Tibial nerve (tissue), 4 donors: ENCODE measurements at regions not wholly inside any gene's neighbourhood (a gene's known extent, or its start where the extent isn't known, plus 50 kb on each side); places are given as distances from the start of the nearest gene placed in this dataset.

Experiments used
- DNase-seq, 2 donors: peaks; one replicate each; pipeline ENCODE4 v3.0.0-alpha.2; 2019; ENCODE audit warnings: low spot score in 2 of 2
- H3K27ac ChIP-seq, 4 donors: fragments of 200-600 bp; sonication (generic) in 3 of 4; one replicate each; pipeline ENCODE4 v1.5.1; 2017 to 2019; ENCODE audit warnings: mild to moderate bottlenecking in 1 of 4
- H3K27me3 ChIP-seq, 2 donors: fragments of 200-600 bp; sonication (generic) in 1 of 2; one replicate each; pipeline versions ENCODE4 v1.5.1 to v1.6.0; 2017 to 2019
- H3K36me3 ChIP-seq, 3 donors: fragments of 200-600 bp; sonication (generic); one replicate each; pipeline ENCODE4 v1.5.1; 2018 to 2019
- H3K4me1 ChIP-seq, 4 donors: fragments of 200-600 bp; sonication (generic) in 3 of 4; one replicate each; pipeline ENCODE4 v1.5.1; 2017 to 2019
- H3K4me3 ChIP-seq, 4 donors: fragments of 200-600 bp; sonication (generic) in 3 of 4; one replicate each; pipeline ENCODE4 v1.5.1; 2017 to 2019; ENCODE audit warnings: mild to moderate bottlenecking in 1 of 4, moderate library complexity in 1 of 4
- H3K9me3 ChIP-seq, 4 donors: fragments of 200-600 bp; sonication (generic) in 3 of 4; one replicate each; pipeline ENCODE4 v1.5.1; 2017 to 2019
- EP300 ChIP-seq, 2 donors: sonication (generic); formaldehyde crosslinking; IDR thresholded peaks; one replicate each; pipeline ENCODE4 v1.6.1; 2017; ENCODE audit warnings: antibody characterized with exemption in 2 of 2, mild to moderate bottlenecking in 1 of 2
- POLR2A ChIP-seq, 2 donors: fragments of 450-650 bp; IDR thresholded peaks; one replicate each; pipeline ENCODE4 v1.6.1; 2017; ENCODE audit warnings: antibody characterized with exemption in 2 of 2, mild to moderate bottlenecking in 2 of 2, moderate library complexity in 2 of 2
- WGBS, 2 donors: methylation state at CpG; one replicate each; pipeline ENCODE4 v1.1.5; 2018; 5-methylcytosine and 5-hydroxymethylcytosine counted together
- TF ChIP-seq, protein P1 (sequence below), 5 experiments: fragments of 200-600 bp in 3 of 5; fragments of 450-650 bp in 2 of 5; sonication (generic) in 3 of 5; IDR thresholded peaks; one replicate each; pipeline ENCODE4 v1.5.1; 2016 to 2019; ENCODE audit warnings: antibody characterized with exemption in 5 of 5, mild to moderate bottlenecking in 3 of 5, moderate library complexity in 2 of 5

DNA sequence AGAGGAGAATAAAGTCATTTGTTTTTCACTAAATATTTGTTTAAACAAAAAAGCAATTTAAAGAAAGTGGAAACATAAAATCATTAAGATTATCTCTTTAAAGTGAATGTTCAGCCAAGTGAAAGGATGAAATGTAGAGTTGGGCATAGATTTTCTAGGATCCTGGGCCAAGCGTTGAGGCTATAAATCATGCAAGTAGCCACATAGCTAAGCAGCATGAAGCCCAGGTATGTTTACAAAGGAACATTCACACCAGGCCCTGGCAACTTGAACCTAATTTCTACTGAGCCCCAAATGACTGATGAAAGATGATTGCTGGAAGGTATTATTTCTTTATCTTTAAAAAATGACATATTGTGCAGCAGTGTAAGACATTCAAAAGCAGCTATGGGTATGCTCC, 461.8 kb downstream of the MAT2B start:
- DNase-seq, result no peak
- Histone ChIP-seq H3K27ac (no peak overlapping the region), H3K36me3 (no peaks in the 10 kb centered on the region), H3K4me3 (no peak overlapping the region), H3K9me3 (no peaks in the 10 kb centered on the region), H3K4me1 (no peaks in the 10 kb centered on the region), H3K27me3 (no peaks in the 10 kb centered on the region)
- no peak for TF ChIP-seq POLR2A (IDR thresholded peaks at IDR 0.05)
- TF ChIP-seq, protein P1, sequence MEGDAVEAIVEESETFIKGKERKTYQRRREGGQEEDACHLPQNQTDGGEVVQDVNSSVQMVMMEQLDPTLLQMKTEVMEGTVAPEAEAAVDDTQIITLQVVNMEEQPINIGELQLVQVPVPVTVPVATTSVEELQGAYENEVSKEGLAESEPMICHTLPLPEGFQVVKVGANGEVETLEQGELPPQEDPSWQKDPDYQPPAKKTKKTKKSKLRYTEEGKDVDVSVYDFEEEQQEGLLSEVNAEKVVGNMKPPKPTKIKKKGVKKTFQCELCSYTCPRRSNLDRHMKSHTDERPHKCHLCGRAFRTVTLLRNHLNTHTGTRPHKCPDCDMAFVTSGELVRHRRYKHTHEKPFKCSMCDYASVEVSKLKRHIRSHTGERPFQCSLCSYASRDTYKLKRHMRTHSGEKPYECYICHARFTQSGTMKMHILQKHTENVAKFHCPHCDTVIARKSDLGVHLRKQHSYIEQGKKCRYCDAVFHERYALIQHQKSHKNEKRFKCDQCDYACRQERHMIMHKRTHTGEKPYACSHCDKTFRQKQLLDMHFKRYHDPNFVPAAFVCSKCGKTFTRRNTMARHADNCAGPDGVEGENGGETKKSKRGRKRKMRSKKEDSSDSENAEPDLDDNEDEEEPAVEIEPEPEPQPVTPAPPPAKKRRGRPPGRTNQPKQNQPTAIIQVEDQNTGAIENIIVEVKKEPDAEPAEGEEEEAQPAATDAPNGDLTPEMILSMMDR (IDR thresholded peaks at IDR 0.05), result no peak
- no peak for TF ChIP-seq EP300 (IDR thresholded peaks at IDR 0.05)
- 40 to 61% methylated on average over 1 of the region's 1 CpG for WGBS, 2 donors

DNA sequence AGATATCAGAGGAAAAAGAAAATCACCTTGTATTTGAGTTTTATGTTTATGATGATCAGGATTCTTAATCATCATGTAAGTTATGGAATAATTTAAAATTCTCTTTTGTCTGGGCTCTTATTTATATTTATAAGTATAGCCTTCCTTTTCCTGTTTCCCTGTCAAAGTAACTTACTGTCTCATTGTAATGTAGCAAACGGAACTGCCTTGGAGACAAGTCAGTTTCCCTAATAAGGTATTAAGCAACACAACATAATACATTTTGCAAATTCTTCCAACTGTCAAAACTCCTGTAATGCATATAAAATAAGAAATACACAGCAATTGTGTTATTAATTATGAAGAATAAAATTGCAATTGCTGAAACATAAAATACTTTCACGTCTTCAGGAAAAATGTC, 463.2 kb downstream of the MAT2B start:
- TF ChIP-seq, protein P1 (IDR thresholded peaks at IDR 0.05), result no peak
- TF ChIP-seq EP300 (IDR thresholded peaks at IDR 0.05), result no peak
- no peak for TF ChIP-seq POLR2A (IDR thresholded peaks at IDR 0.05)
- no peak overlapping the region for H3K4me3 ChIP-seq
- H3K4me1 ChIP-seq, result no peaks in the 10 kb centered on the region
- no peak overlapping the region for H3K27ac ChIP-seq
- H3K36me3 ChIP-seq, result no peaks in the 10 kb centered on the region
- WGBS, 2 donors, result 42 to 59% methylated on average over 2 of the region's 2 CpGs
- DNase-seq, result no peak
- H3K9me3 ChIP-seq, result no peaks in the 10 kb centered on the region
- no peaks in the 10 kb centered on the region for H3K27me3 ChIP-seq

DNA sequence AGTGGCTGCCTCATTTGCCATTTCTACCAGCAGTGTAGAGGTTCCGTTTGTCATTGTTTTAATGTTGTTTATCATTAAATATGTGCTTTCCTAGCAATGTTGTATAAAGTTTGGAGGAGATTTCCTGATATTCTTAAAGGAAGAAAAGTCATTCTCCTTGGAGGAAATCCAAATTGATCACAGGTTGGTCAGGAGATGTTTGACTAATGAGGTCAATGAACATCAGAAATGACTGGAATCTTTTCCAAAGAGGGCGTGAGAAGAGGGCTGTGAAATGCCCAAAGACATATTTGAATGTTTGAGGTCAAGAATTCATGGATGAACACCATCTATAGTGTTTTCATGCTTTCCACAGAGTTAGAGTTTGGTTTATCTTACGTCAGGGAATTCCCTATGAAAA, 471.3 kb downstream of the MAT2B start:
- DNase-seq, result no peak
- 68% methylated on average over 3 of the region's 3 CpGs for WGBS, 2 donors
- no peak overlapping the region for H3K4me3 ChIP-seq

DNA sequence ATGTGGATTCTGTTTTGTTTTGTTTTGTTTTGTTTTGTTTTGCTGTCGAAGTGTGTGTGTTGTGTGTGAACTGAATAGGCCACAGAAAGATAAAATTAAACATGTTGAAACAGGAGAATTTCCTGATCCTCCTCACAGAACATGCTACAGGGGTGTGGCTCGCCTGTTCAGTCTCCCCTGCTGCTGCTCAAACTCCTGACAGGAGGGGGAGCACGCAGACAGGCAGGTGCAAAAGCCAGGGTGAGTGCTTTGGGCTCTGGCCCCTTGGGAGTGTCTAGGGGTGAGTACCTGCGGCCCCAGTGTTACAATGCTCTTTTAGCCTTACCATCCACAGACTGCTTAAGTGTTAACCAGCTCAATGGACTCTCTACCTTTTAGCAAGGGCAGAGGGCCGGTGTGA, 473.5 kb downstream of the MAT2B start:
- WGBS, 2 donors, result 57 to 59% methylated on average over 5 of the region's 5 CpGs
- no peak for DNase-seq
- Histone ChIP-seq H3K4me3 (no peak overlapping the region), H3K27me3 (no peaks in the 10 kb centered on the region), H3K4me1 (no peaks in the 10 kb centered on the region), H3K36me3 (no peaks in the 10 kb centered on the region), H3K27ac (no peak overlapping the region), H3K9me3 (no peaks in the 10 kb centered on the region)
- no peak for TF ChIP-seq POLR2A (IDR thresholded peaks at IDR 0.05)
- TF ChIP-seq EP300 (IDR thresholded peaks at IDR 0.05), result no peak
- TF ChIP-seq, protein P1 (IDR thresholded peaks at IDR 0.05), result no peak

More for the DNA sequence above, 471.3 kb downstream of the MAT2B start:
- Histone ChIP-seq H3K4me1 (no peaks in the 10 kb centered on the region), H3K9me3 (no peaks in the 10 kb centered on the region), H3K27ac (no peak overlapping the region), H3K36me3 (no peaks in the 10 kb centered on the region), H3K27me3 (no peaks in the 10 kb centered on the region)
- TF ChIP-seq, protein P1 (IDR thresholded peaks at IDR 0.05), result no peak
- TF ChIP-seq EP300 (IDR thresholded peaks at IDR 0.05), result no peak
- TF ChIP-seq POLR2A (IDR thresholded peaks at IDR 0.05), result no peak

DNA sequence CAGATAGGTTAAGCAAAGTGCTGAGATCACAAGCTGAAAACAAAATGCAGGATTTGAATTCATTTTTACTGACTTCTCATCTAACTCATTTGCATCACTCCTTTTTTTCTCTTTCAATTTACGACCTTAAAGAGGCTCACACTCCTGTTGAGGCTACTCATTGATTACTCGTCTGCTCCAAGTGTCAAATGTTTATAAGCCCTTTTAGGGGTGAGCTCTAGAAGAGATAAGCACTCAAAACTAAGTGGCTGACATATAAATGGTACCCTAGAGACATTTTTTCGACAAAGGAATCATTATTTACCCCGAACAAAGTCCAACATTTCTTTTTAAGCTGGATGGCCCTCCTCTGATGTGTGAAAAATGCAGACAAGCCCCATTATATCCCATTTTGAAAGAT, 483.1 kb downstream of the MAT2B start:
- DNase-seq, result no peak
- Histone ChIP-seq H3K4me1 (no peaks in the 10 kb centered on the region), H3K9me3 (no peaks in the 10 kb centered on the region), H3K36me3 (no peaks in the 10 kb centered on the region), H3K27ac (no peak overlapping the region), H3K27me3 (no peaks in the 10 kb centered on the region), H3K4me3 (no peak overlapping the region)
- 26% methylated on average over 4 of the region's 4 CpGs for WGBS, 2 donors
- TF ChIP-seq, protein P1 (IDR thresholded peaks at IDR 0.05), result no peak
- TF ChIP-seq POLR2A (IDR thresholded peaks at IDR 0.05) (no peak), EP300 (IDR thresholded peaks at IDR 0.05) (no peak)
